GM12878 (cell line): ENCODE measurements at regions not wholly inside any gene's neighbourhood (a gene's known extent, or its start where the extent isn't known, plus 50 kb on each side); places are given as distances from the start of the nearest gene placed in this dataset.

Experiments used
- ATAC-seq: fragments of 200-7000 bp; cut with Tn5 transposase; 3 replicates; pipeline ENCODE4 v1.9.1; 2020; ENCODE audit warnings: mild to moderate bottlenecking, moderate library complexity
- BruUV-seq: library from RNA; stranded (reverse); fragments of 400-500 nt; replicated peaks from 2 replicates; lab custom pipeline; 2021; lab: Mats Ljungman, UMichigan
- CTCF ChIA-PET: fragments of 300-600 bp; sonication (Branson Sonifier 250); formaldehyde crosslinking; extraction: SDS; loops from one replicate; lab custom pipeline; 2021; ENCODE audit warnings: inconsistent platforms; lab: Yijun Ruan, JAX
- POLR2A ChIA-PET: fragments of 350-600 bp; formaldehyde crosslinking; extraction: SDS; loops from one replicate; lab custom pipeline; 2021; ENCODE audit warnings: inconsistent platforms; lab: Charles Lee
- RAD21 ChIA-PET: fragments of 300-600 bp; sonication (Branson Sonifier 250); formaldehyde crosslinking; loops from one replicate; lab custom pipeline; 2023; ENCODE audit warnings: antibody characterized with exemption; ENCODE audit not compliant: unreplicated experiment; lab: Charles Lee
- SMC1A ChIA-PET: fragments of 300-600 bp; sonication (Branson Sonifier 250); formaldehyde crosslinking; loops from one replicate; lab custom pipeline; 2023; ENCODE audit not compliant: unreplicated experiment, uncharacterized antibody; lab: Charles Lee
- DNase-seq: peaks from one replicate; pipeline ENCODE4 v3.0.0-alpha.2; 2011; ENCODE audit warnings: low read depth, low spot score
- FAIRE-seq: peaks from 3 replicates; lab custom pipeline; 2011; peaks lifted over from hg19 to GRCh38; lab: Jason Lieb, UNC
- H2AFZ ChIP-seq: 2 replicates; pipeline ENCODE4 v1.6.0; 2011; ENCODE audit warnings: low read depth, low read length, control low read depth; ENCODE audit not compliant: control insufficient read depth
- H3K27ac ChIP-seq: 2 replicates; pipeline ENCODE4 v1.5.1; 2011; ENCODE audit warnings: control low read depth; ENCODE audit not compliant: control insufficient read depth, insufficient read depth
- H3K27me3 ChIP-seq, 2 experiments: replicated peaks in 1 of 2; 2 replicates each; pipeline versions ENCODE4 v1.6.0 to v1.6.1; 2011; ENCODE audit warnings: low read length in 1 of 2; ENCODE audit not compliant: control insufficient read depth in 2 of 2, insufficient read depth in 2 of 2
- H3K36me3 ChIP-seq, 2 experiments: 2 replicates each; pipeline ENCODE4 v1.5.1; 2011; ENCODE audit warnings: low read length in 1 of 2; ENCODE audit not compliant: control insufficient read depth in 2 of 2, insufficient read depth in 2 of 2
- H3K4me1 ChIP-seq: 2 replicates; pipeline ENCODE4 v1.6.1; 2011; ENCODE audit warnings: mild to moderate bottlenecking, low read length, moderate library complexity, mixed read lengths; ENCODE audit not compliant: control insufficient read depth, insufficient read depth
- H3K4me2 ChIP-seq: 2 replicates; pipeline ENCODE4 v1.6.0; 2011; ENCODE audit warnings: control low read depth; ENCODE audit not compliant: control insufficient read depth, insufficient read depth
- H3K4me3 ChIP-seq: fragments of 200-600 bp; sonication (generic); 2 replicates; pipeline ENCODE4 v1.5.1; 2016
- H3K79me2 ChIP-seq: 2 replicates; pipeline ENCODE4 v1.6.0; 2011; ENCODE audit warnings: low read length; ENCODE audit not compliant: control insufficient read depth, insufficient read depth
- H3K9ac ChIP-seq: 2 replicates; pipeline ENCODE4 v1.8.0; 2011; ENCODE audit warnings: low read length, control low read depth, mixed read lengths; ENCODE audit not compliant: control insufficient read depth, insufficient read depth
- H3K9me3 ChIP-seq: replicated peaks from 3 replicates; pipeline ENCODE4 v1.5.1; 2011; ENCODE audit warnings: mild to moderate bottlenecking, low read length; ENCODE audit not compliant: control insufficient read depth, insufficient read depth
- H4K20me1 ChIP-seq: 2 replicates; pipeline ENCODE4 v1.6.0; 2011; ENCODE audit not compliant: control insufficient read depth, insufficient read depth
- FOXK2 ChIP-seq: fragments of 450-650 bp; IDR thresholded peaks from 2 replicates; pipeline ENCODE4 v1.6.1; 2017; ENCODE audit warnings: mild to moderate bottlenecking, moderate library complexity
- PAX5 ChIP-seq: IDR thresholded peaks from 2 replicates; pipeline ENCODE4 v1.6.1; 2011; ENCODE audit warnings: low read depth, low read length, borderline replicate concordance
- POLR2AphosphoS5 ChIP-seq: IDR thresholded peaks from 2 replicates; pipeline ENCODE4 v1.6.1; 2011; ENCODE audit warnings: mild to moderate bottlenecking, low read length, inconsistent platforms
- RUNX3 ChIP-seq: IDR thresholded peaks from 2 replicates; pipeline ENCODE4 v1.6.1; 2012; ENCODE audit warnings: low read length, inconsistent platforms
- SUPT20H ChIP-seq: IDR thresholded peaks from 2 replicates; pipeline ENCODE4 v1.6.1; 2011; ENCODE audit warnings: low read depth, mild to moderate bottlenecking, low read length, moderate library complexity, borderline replicate concordance; ENCODE audit not compliant: control insufficient read depth
- SUZ12 ChIP-seq: fragments of 200-600 bp; sonication (generic); IDR thresholded peaks from one replicate; pipeline ENCODE4 v1.6.1; 2018; ENCODE audit warnings: antibody characterized with exemption, mild to moderate bottlenecking; ENCODE audit not compliant: unreplicated experiment
- TCF3 ChIP-seq: IDR thresholded peaks from 2 replicates; pipeline ENCODE4 v1.6.1; 2012; ENCODE audit warnings: low read depth, mild to moderate bottlenecking, low read length, borderline replicate concordance; ENCODE audit not compliant: insufficient read depth
- ZBTB11 ChIP-seq: fragments of 450-650 bp; formaldehyde crosslinking; IDR thresholded peaks from 2 replicates; pipeline ENCODE4 v1.5.0; 2022; ENCODE audit warnings: mild to moderate bottlenecking, missing genetic modification characterization
- ZNF207 ChIP-seq: fragments of 450-650 bp; IDR thresholded peaks from 2 replicates; pipeline ENCODE4 v1.6.1; 2014; ENCODE audit warnings: antibody characterized with exemption, mild to moderate bottlenecking, borderline replicate concordance
- ZNF217 ChIP-seq: fragments of 450-650 bp; IDR thresholded peaks from 2 replicates; pipeline ENCODE4 v1.6.1; 2017; ENCODE audit warnings: antibody characterized with exemption, mild to moderate bottlenecking
- WGBS: methylation state at CpG from one replicate; pipeline ENCODE4 v1.1.6; 2016; ENCODE audit warnings: low lambda C conversion rate; ENCODE audit not compliant: insufficient replicate concordance, insufficient coverage; ENCODE audit errors: missing lambda C conversion rate; 5-methylcytosine and 5-hydroxymethylcytosine counted together
- in situ Hi-C: fragments of 300-500 bp; cut with MboI; formaldehyde crosslinking; loops from 9 replicates; pipeline ENCODE4 v1.14.3; 2018; ENCODE audit warnings: mixed read lengths
- intact Hi-C: fragments of 100-400 bp; cut with micrococcal nuclease; formaldehyde crosslinking; loops from one replicate; pipeline ENCODE4 v1.14.2; 2022; ENCODE audit not compliant: unreplicated experiment

- no peak for DNase-seq
- RAD21 ChIA-PET = no interaction called here
- H3K4me2 ChIP-seq = no peak overlapping the region
- no peak overlapping the region for H3K9ac ChIP-seq
- no peaks in the 10 kb centered on the region for H3K36me3 ChIP-seq
- H4K20me1 ChIP-seq = no peaks in the 10 kb centered on the region
- CTCF ChIA-PET = interaction anchor here (1.0 kb wide), 1 partner anchor 133 kb away, joined by 3 read pairs; no protein-coding TSS in a partner anchor
- intact Hi-C loops = no loop called here
- H3K79me2 ChIP-seq = no peaks in the 10 kb centered on the region
- SMC1A ChIA-PET = no interaction called here
- BruUV-seq = no TSS peak
- no peak overlapping the region for H2AFZ ChIP-seq
- no peaks in the 10 kb centered on the region for H3K9me3 ChIP-seq
- no peak overlapping the region for H3K4me3 ChIP-seq
- no peaks in the 10 kb centered on the region for H3K27me3 ChIP-seq
- ATAC-seq = no peak
- no peak overlapping the region for H3K27ac ChIP-seq
- no peaks in the 10 kb centered on the region for H3K4me1 ChIP-seq
- no peak for TF ChIP-seq ZBTB11 (CRISPR knock-in tag)
- TF ChIP-seq ZNF217 = no peak
- TF ChIP-seq POLR2AphosphoS5 = no peak
- TF ChIP-seq, all 136 proteins: peak for 0
- 32% methylated on average over 3 of the region's 3 CpGs for WGBS
- in situ Hi-C loops = no loop called here
- POLR2A ChIA-PET = no interaction called here
- FAIRE-seq = no peak
Measured at GRCh38 chr12:71021491-71021890, 101.0 kb upstream of the PTPRR start.

- intact Hi-C loops (no loop called here), in situ Hi-C loops (no loop called here)
- Histone ChIP-seq H3K4me1 (no peaks in the 10 kb centered on the region), H3K27me3 (no peaks in the 10 kb centered on the region), H3K79me2 (no peaks in the 10 kb centered on the region), H3K4me3 (no peak overlapping the region), H3K27ac (no peak overlapping the region), H2AFZ (no peak overlapping the region), H3K9me3 (no peaks in the 10 kb centered on the region), H3K36me3 (no peaks in the 10 kb centered on the region), H4K20me1 (no peaks in the 10 kb centered on the region), H3K4me2 (no peak overlapping the region), H3K9ac (no peak overlapping the region)
- RAD21 ChIA-PET = no interaction called here
- ATAC-seq = no peak
- SMC1A ChIA-PET = no interaction called here
- POLR2A ChIA-PET = no interaction called here
- no TSS peak for BruUV-seq
- CTCF ChIA-PET = no interaction called here
- no peak for FAIRE-seq
- WGBS = 17% methylated on average over 6 of the region's 6 CpGs
- TF ChIP-seq FOXK2 (no peak), SUZ12 (no peak), SUPT20H (no peak), TCF3 (no peak), PAX5 (no peak), RUNX3 (no peak), ZNF207 (no peak)
- no peak for DNase-seq
Measured at GRCh38 chr12:71019282-71019831, 98.8 kb upstream of the PTPRR start.
